ENCODE measurements at regions not wholly inside any gene's neighbourhood (a gene's known extent, or its start where the extent isn't known, plus 50 kb on each side); places are given as distances from the start of the nearest gene placed in this dataset.

DNA sequence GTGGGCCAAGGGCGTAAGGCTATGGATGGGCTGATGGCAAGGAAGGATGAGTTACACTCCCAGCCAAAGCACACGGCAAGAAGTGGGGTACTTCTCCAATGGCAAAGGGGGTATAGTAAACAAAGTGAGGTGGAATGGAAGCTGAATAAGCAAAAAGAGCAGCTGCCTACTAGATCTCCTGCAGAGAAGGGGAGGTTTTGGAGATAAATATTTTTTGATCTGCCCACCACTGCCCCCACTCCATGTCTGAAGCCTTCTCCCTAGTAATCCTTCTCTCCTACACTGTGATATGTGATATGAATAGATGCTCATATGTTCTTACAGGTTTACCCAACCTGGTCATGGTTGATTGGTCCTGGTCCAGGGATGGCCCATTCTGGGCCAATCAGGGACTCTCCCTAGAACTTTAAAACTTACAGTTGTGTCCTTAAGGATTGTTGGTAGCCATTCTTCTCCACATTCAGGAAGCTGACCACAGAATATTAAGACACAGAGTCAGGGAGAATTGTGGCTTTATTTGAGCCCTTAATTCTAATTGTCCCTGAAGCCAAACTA, 436.8 kb downstream of the OMA1 start:
- no peak for TF ChIP-seq CTCF (IDR thresholded peaks at IDR 0.05; ENCODE audit: borderline replicate concordance, insufficient read depth, low read depth, low read length)
- H3K4me3 ChIP-seq (ENCODE audit: low read depth, low read length) = no peak overlapping the region

GRCh38 chr1:58108783-58109182, 437.7 kb downstream of the OMA1 start:
- H3K4me3 ChIP-seq (ENCODE audit: low read depth, low read length) = no peak overlapping the region
- TF ChIP-seq CTCF (IDR thresholded peaks at IDR 0.05; ENCODE audit: borderline replicate concordance, insufficient read depth, low read depth, low read length) = no peak

DNA sequence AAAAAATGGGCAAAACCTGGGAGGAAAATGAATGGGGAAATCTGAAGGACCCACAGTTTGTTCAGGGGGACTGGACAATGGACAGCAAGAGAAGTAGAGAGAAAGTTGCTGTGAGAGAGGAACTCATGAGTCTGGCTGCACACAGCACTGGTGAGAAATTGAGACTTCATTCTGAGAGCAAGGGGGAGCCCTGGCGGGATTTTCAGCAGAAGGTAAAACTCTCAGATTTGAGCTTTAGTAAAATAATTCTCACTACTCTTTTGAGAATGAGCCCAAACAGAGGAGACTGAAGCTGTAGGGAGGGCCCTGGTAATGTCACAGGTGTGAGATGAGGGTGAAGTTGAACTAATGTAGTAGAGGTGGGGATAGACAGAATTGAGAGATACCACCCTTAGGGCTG, 438.6 kb downstream of the OMA1 start:
- no peak for TF ChIP-seq CTCF (IDR thresholded peaks at IDR 0.05; ENCODE audit: borderline replicate concordance, insufficient read depth, low read depth, low read length)
- no peak overlapping the region for H3K4me3 ChIP-seq (ENCODE audit: low read depth, low read length)

GRCh38 chr1:58104960-58105359, 441.6 kb downstream of the OMA1 start:
- no peak for TF ChIP-seq CTCF (IDR thresholded peaks at IDR 0.05; ENCODE audit: borderline replicate concordance, insufficient read depth, low read depth, low read length)
- H3K4me3 ChIP-seq (ENCODE audit: low read depth, low read length) = no peak overlapping the region

GRCh38 chr1:58096714-58097113, 449.8 kb downstream of the OMA1 start:
- TF ChIP-seq CTCF (IDR thresholded peaks at IDR 0.05; ENCODE audit: borderline replicate concordance, insufficient read depth, low read depth, low read length) = no peak
- no peak overlapping the region for H3K4me3 ChIP-seq (ENCODE audit: low read depth, low read length)

- H3K4me3 ChIP-seq (ENCODE audit: low read depth, low read length) = no peak overlapping the region
- TF ChIP-seq CTCF (IDR thresholded peaks at IDR 0.05; ENCODE audit: borderline replicate concordance, insufficient read depth, low read depth, low read length) = no peak
Observed at GRCh38 chr1:58095183-58095582, 451.3 kb downstream of the OMA1 start.

- TF ChIP-seq CTCF (IDR thresholded peaks at IDR 0.05; ENCODE audit: borderline replicate concordance, insufficient read depth, low read depth, low read length) = no peak
- H3K4me3 ChIP-seq (ENCODE audit: low read depth, low read length) = no peak overlapping the region
Observed at GRCh38 chr1:58094221-58094620, 452.3 kb downstream of the OMA1 start.
